HFF-Myc (cell line): ENCODE measurements at regions not wholly inside any gene's neighbourhood (a gene's known extent, or its start where the extent isn't known, plus 50 kb on each side); places are given as distances from the start of the nearest gene placed in this dataset.
"Not testable (repeated sequence)": the region's sequence is repeated elsewhere in the genome, so short reads cannot be mapped to it uniquely, and the experiment has no call there.

Experiments
- DNase-seq: peaks from one replicate; pipeline ENCODE4 v3.0.0-alpha.2; 2011; ENCODE audit warnings: low read depth; ENCODE audit errors: extremely low read depth
- H3K4me3 ChIP-seq: replicated peaks from 2 replicates; pipeline ENCODE4 v1.5.1; 2011; ENCODE audit warnings: low read depth, mild to moderate bottlenecking, control low read depth, low read length
- CTCF ChIP-seq: IDR thresholded peaks from 2 replicates; pipeline ENCODE4 v1.5.1; 2012; ENCODE audit warnings: mild to moderate bottlenecking, low read depth, low read length, control low read depth; ENCODE audit errors: missing control alignments

GRCh38 chrX:45571453-45571852, 370.8 kb upstream of the DIPK2B start:
- DNase-seq, result no peak
- no peak for TF ChIP-seq CTCF
- no peak overlapping the region for H3K4me3 ChIP-seq

- DNase-seq, result no peak
- no peak for TF ChIP-seq CTCF
- no peak overlapping the region for H3K4me3 ChIP-seq
Measured at GRCh38 chrX:45566456-45566855, 365.8 kb upstream of the DIPK2B start.

GRCh38 chrX:45557387-45557786, 356.7 kb upstream of the DIPK2B start:
- TF ChIP-seq CTCF, result no peak
- no peak for DNase-seq
- H3K4me3 ChIP-seq, result no peak overlapping the region

- no peak overlapping the region for H3K4me3 ChIP-seq
- DNase-seq, result no peak
- no peak for TF ChIP-seq CTCF
Measured at GRCh38 chrX:45554736-45555135, 354.1 kb upstream of the DIPK2B start.

- DNase-seq, result no peak
- TF ChIP-seq CTCF, result no peak
- no peak overlapping the region for H3K4me3 ChIP-seq
Measured at GRCh38 chrX:45553417-45553816, 352.7 kb upstream of the DIPK2B start.

- not testable (repeated sequence) for H3K4me3 ChIP-seq, DNase-seq
Measured at GRCh38 chrX:45546697-45547096, 346.0 kb upstream of the DIPK2B start.

GRCh38 chrX:45540181-45540580, 339.5 kb upstream of the DIPK2B start:
- no peak for TF ChIP-seq CTCF
- no peak overlapping the region for H3K4me3 ChIP-seq
- DNase-seq, result no peak

GRCh38 chrX:45537936-45538335, 337.3 kb upstream of the DIPK2B start:
- H3K4me3 ChIP-seq, result no peak overlapping the region
- no peak for TF ChIP-seq CTCF
- no peak for DNase-seq
